ENCODE measurements at regions not wholly inside any gene's neighbourhood (a gene's known extent, or its start where the extent isn't known, plus 50 kb on each side); places are given as distances from the start of the nearest gene placed in this dataset.

DNA sequence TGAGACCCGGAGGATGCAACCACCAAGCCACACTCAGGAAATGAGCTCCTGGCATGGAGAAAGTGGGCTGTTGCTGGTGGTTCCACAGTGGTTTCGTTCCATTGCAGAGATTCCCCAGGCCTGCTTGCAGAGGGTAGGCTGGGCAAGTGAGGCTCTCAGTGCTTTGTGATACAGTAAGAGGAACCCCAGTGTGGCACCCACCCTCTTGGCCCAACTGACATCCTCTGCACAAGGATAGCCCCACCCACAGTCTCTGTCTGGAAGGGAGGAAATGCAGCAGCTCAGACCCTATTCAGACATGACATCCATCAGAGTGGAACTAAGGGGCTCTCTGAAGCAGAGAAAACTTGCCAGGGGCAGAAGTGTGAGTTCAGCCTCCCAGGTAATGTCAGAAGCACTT, 69.6 kb upstream of the FSTL4 start:
- no peak overlapping the region for H3K4me3 ChIP-seq (ENCODE audit: low read depth, low read length)
- TF ChIP-seq, protein P1, sequence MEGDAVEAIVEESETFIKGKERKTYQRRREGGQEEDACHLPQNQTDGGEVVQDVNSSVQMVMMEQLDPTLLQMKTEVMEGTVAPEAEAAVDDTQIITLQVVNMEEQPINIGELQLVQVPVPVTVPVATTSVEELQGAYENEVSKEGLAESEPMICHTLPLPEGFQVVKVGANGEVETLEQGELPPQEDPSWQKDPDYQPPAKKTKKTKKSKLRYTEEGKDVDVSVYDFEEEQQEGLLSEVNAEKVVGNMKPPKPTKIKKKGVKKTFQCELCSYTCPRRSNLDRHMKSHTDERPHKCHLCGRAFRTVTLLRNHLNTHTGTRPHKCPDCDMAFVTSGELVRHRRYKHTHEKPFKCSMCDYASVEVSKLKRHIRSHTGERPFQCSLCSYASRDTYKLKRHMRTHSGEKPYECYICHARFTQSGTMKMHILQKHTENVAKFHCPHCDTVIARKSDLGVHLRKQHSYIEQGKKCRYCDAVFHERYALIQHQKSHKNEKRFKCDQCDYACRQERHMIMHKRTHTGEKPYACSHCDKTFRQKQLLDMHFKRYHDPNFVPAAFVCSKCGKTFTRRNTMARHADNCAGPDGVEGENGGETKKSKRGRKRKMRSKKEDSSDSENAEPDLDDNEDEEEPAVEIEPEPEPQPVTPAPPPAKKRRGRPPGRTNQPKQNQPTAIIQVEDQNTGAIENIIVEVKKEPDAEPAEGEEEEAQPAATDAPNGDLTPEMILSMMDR (IDR thresholded peaks at IDR 0.05; ENCODE audit: borderline replicate concordance, insufficient read depth, low read depth, low read length) = no peak

DNA sequence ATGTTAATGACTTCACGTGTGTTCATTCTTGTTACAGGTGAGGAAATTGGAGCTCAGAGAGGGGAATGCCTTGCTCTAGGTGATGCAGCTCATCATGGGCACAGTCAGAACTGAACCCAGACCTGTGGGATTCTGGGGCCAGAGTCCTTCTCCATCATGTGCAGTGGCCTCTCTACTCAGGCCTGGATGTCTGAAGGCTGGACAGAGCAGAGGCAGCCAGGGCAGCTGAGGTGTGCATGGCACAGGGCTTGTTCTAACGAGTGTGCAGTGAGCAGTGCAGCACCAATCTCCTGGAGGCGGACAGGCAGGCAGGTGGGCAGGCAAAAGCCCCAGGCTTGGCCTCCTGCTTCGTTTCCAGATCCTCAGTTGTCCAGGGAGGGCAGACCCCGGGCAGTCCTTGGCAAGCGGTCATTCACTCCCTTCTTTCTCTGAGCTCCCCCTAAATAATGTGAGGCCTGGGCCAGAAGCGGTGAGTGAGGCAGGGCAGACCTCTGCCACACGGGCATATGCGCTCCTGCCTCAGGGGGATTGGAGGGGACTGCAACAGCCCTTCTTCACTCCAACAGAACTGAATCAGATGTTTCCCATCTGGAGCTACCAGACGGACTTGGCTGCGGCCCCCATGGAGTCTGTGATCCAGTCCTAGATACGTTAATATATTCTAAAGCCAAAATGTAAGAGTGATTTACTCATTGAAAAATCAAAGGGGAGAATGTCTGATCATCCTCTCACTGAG, 68.7 kb upstream of the FSTL4 start:
- H3K4me3 ChIP-seq (ENCODE audit: low read depth, low read length) = no peak overlapping the region
- TF ChIP-seq, protein P1 (IDR thresholded peaks at IDR 0.05; ENCODE audit: borderline replicate concordance, insufficient read depth, low read depth, low read length) = no peak

DNA sequence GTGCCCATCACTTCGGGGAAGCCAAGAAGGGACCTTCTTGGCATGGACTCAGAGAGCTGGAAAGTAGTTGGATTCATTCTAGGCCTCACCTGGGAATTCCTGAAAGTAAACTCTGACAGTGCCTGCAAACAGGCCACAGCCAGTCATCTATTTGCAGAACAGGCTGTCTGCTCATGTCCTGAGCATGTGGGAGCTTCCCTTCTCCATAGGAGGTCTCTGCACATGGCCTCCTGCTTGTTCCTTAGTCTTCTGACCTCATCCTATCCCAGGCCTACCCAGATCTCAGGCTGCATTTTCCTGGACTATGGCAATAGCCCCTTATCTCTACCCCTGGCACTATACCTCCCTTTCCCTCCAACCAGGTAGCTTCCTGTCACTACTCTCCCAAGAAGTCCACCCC, 67.2 kb upstream of the FSTL4 start:
- H3K4me3 ChIP-seq (ENCODE audit: low read depth, low read length) = no peak overlapping the region

DNA sequence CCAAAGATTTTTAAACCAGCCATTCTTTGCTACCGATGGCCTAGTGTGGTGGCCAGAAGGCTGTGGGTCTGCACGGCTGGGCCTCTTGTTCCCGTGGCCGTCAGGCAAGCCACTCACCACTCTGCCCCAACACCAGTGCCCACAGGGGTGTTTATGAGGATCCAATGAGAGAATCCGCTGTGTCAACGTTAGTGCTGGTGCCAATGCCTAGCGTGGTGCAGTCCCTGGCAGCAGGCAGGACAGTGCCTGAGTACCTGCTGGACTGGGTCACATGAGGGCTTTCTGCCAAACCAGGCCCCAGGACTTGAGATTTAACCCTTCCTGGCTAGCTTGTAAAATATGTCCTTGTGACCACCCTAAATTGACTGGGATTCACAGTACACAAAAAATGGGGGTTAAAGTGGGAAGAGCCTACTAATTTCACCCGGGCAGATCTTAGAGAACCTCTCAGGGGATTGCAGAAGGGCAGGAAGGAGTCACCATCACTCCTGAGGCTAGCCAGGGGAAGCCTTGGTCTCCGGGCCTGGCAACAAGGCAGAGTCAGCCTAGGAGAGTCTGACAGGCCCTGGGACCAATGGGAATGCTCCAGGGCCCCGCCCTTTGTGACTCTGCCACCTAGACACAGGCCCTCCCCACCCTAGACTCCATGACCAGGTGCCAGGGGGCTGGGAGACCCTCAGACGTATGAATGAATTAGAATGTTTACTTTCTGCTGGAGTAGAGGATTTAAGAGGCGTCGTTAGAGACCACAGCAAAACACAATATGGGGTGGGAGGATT, 63.2 kb upstream of the FSTL4 start:
- no peak overlapping the region for H3K4me3 ChIP-seq (ENCODE audit: low read depth, low read length)
- TF ChIP-seq, protein P1 (IDR thresholded peaks at IDR 0.05; ENCODE audit: borderline replicate concordance, insufficient read depth, low read depth, low read length) = no peak

More for the DNA sequence above, 67.2 kb upstream of the FSTL4 start:
- TF ChIP-seq, protein P1 (IDR thresholded peaks at IDR 0.05; ENCODE audit: borderline replicate concordance, insufficient read depth, low read depth, low read length) = no peak

DNA sequence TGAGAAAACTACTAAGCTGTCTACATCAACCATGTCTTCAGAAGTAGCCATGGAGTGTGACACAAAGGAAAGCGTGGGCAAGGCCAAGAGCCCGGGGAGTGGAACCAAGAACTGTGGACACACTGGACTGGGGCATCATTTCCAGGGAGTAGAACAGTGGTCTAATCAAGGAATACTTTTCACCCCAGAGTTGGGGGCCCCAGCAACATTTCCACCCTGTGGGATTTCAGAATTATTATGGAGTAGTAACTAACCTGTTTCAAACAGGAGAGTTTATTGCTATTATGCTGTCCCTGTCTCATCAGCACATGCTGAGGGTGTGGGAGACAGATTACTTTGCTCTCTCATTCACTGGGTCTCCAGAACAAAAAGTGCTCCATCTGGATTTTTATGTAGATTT, 58.0 kb upstream of the FSTL4 start:
- TF ChIP-seq, protein P1 (IDR thresholded peaks at IDR 0.05; ENCODE audit: borderline replicate concordance, insufficient read depth, low read depth, low read length) = no peak
- H3K4me3 ChIP-seq (ENCODE audit: low read depth, low read length) = no peak overlapping the region

DNA sequence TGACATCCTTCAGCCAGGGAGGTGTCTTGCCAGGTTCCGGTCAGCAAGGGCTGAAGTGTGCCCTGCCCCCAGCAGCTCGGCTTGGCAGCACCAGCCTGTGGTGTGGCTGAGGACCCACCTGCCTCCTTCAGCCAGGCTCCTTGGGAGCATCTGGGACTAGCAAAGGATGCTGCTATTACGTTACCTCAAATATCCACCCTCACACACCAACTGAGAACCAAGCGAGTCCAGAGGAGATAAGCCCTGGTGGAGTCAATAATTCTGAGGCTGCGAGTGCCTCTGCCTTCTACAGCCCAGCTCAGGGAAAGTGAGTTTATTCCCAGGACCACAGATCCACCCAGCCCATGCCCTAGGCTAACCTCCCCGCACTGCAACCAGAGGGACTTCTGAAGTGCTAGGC, 57.1 kb upstream of the FSTL4 start:
- H3K4me3 ChIP-seq (ENCODE audit: low read depth, low read length) = no peak overlapping the region
- TF ChIP-seq, protein P1 (IDR thresholded peaks at IDR 0.05; ENCODE audit: borderline replicate concordance, insufficient read depth, low read depth, low read length) = no peak

DNA sequence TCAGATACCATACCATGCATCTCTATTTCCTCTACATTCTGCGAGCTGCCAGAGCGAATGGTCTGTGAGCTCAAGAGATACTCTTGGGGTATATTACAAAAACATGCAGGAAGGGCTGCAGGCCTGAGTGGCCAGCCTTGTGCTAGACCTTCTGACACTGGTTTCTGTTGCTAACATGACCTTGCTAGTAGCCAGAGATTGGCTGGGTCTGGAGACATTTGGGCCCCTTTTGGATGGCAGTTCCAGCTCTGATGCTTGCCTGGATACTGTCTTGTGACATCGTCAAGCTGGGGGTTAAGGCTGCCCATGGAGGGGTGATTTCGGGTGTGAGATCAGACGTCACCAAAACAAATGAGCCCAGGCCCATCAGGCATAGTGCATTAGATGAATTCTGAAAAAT, 56.1 kb upstream of the FSTL4 start:
- H3K4me3 ChIP-seq (ENCODE audit: low read depth, low read length) = no peak overlapping the region
- TF ChIP-seq, protein P1 (IDR thresholded peaks at IDR 0.05; ENCODE audit: borderline replicate concordance, insufficient read depth, low read depth, low read length) = no peak

Measured in GM12875 (cell line).